Activated CD8-positive, alpha-beta T cell treated with anti-CD3 and anti-CD28 coated beads for 36 hours (primary cell): ENCODE measurements at regions not wholly inside any gene's neighbourhood (a gene's known extent, or its start where the extent isn't known, plus 50 kb on each side); places are given as distances from the start of the nearest gene placed in this dataset.

ENCODE experiments used
- ATAC-seq: fragments of 200-7000 bp; cut with Tn5 transposase; one replicate; pipeline ENCODE4 v1.10.0; 2021; ENCODE audit warnings: mild to moderate bottlenecking, moderate library complexity
- CTCF ChIA-PET: fragments of 350-600 bp; sonication (Branson Sonifier 250); formaldehyde crosslinking; loops from one replicate; lab custom pipeline; 2021; ENCODE audit warnings: antibody characterized with exemption; lab: Charles Lee
- POLR2A ChIA-PET: fragments of 350-600 bp; sonication (Branson Sonifier 250); formaldehyde crosslinking; loops from one replicate; lab custom pipeline; 2021; ENCODE audit warnings: antibody characterized with exemption; lab: Charles Lee
- DNase-seq: peaks from one replicate; pipeline ENCODE4 v3.0.0-alpha.2; 2020
- H3K27ac Mint-ChIP-seq: one replicate; pipeline ENCODE4 v1.8.0; 2021; ENCODE audit warnings: mild to moderate bottlenecking, mixed read lengths
- H3K27me3 Mint-ChIP-seq: one replicate; pipeline ENCODE4 v1.8.0; 2021; ENCODE audit warnings: mixed read lengths
- H3K36me3 Mint-ChIP-seq: one replicate; pipeline ENCODE4 v1.8.0; 2021; ENCODE audit warnings: low read depth, mixed read lengths
- H3K4me1 Mint-ChIP-seq: one replicate; pipeline ENCODE4 v1.8.0; 2021; ENCODE audit warnings: low read depth, mixed read lengths
- H3K4me3 Mint-ChIP-seq: one replicate; pipeline ENCODE4 v1.8.0; 2021; ENCODE audit warnings: mild to moderate bottlenecking, moderate library complexity, mixed read lengths
- H3K9me3 Mint-ChIP-seq: one replicate; pipeline ENCODE4 v1.8.0; 2021; ENCODE audit warnings: mixed read lengths
- CTCF ChIP-seq: fragments of 200-600 bp; IDR thresholded peaks from one replicate; pipeline ENCODE4 v1.8.0; 2022; ENCODE audit warnings: antibody characterized with exemption, mild to moderate bottlenecking
- intact Hi-C: fragments of 100-400 bp; cut with micrococcal nuclease; formaldehyde crosslinking; loops from one replicate; pipeline ENCODE4 v1.10.0; 2022

- Mint-ChIP-seq H3K27me3 (no peaks in the 10 kb centered on the region), H3K4me3 (no peak overlapping the region), H3K4me1 (no peaks in the 10 kb centered on the region), H3K36me3 (no peaks in the 10 kb centered on the region), H3K9me3 (no peaks in the 10 kb centered on the region), H3K27ac (no peak overlapping the region)
- no peak for ATAC-seq
- DNase-seq, result no peak
- ChIA-PET CTCF (no interaction called here), POLR2A (no interaction called here)
- intact Hi-C loops, result no loop called here
- no peak for TF ChIP-seq CTCF
Observed at GRCh38 chr1:238112952-238113621, 222.4 kb upstream of the ZP4 start.

GRCh38 chr1:238111516-238111915, 220.8 kb upstream of the ZP4 start:
- Mint-ChIP-seq H3K36me3 (no peaks in the 10 kb centered on the region), H3K27me3 (no peaks in the 10 kb centered on the region), H3K9me3 (peaks cover 1% of the 10 kb centered on the region), H3K27ac (no peak overlapping the region), H3K4me3 (no peak overlapping the region), H3K4me1 (no peaks in the 10 kb centered on the region)
- intact Hi-C loops, result no loop called here
- ChIA-PET CTCF (no interaction called here), POLR2A (interaction anchor here (0.6 kb wide), 1 partner anchor 55 kb away, joined by 5 read pairs; no protein-coding TSS in a partner anchor)
- ATAC-seq, result no peak
- no peak for TF ChIP-seq CTCF
- DNase-seq, result no peak

GRCh38 chr1:238111081-238111480, 220.4 kb upstream of the ZP4 start:
- intact Hi-C loops, result no loop called here
- TF ChIP-seq CTCF, result no peak
- ATAC-seq (no peak), DNase-seq (no peak)
- Mint-ChIP-seq H3K9me3 (peaks cover 1% of the 10 kb centered on the region), H3K36me3 (no peaks in the 10 kb centered on the region), H3K4me1 (no peaks in the 10 kb centered on the region), H3K27ac (no peak overlapping the region), H3K4me3 (no peak overlapping the region), H3K27me3 (no peaks in the 10 kb centered on the region)
- ChIA-PET POLR2A (interaction anchor here (0.6 kb wide), 1 partner anchor 55 kb away, joined by 5 read pairs; no protein-coding TSS in a partner anchor), CTCF (no interaction called here)

GRCh38 chr1:238108417-238108816, 217.7 kb upstream of the ZP4 start:
- intact Hi-C loops, result no loop called here
- TF ChIP-seq CTCF, result no peak
- no peaks in the 10 kb centered on the region for H3K36me3 Mint-ChIP-seq
- H3K27me3 Mint-ChIP-seq, result no peaks in the 10 kb centered on the region
- ATAC-seq (no peak), DNase-seq (no peak)
- no peak overlapping the region for H3K4me3 Mint-ChIP-seq
- no peaks in the 10 kb centered on the region for H3K4me1 Mint-ChIP-seq
- ChIA-PET POLR2A (no interaction called here), CTCF (no interaction called here)
- peaks cover 5% of the 10 kb centered on the region for H3K9me3 Mint-ChIP-seq
- no peak overlapping the region for H3K27ac Mint-ChIP-seq

- DNase-seq (no peak), ATAC-seq (no peak)
- Mint-ChIP-seq H3K27ac (no peak overlapping the region), H3K36me3 (no peaks in the 10 kb centered on the region), H3K4me1 (no peaks in the 10 kb centered on the region), H3K4me3 (no peak overlapping the region), H3K27me3 (no peaks in the 10 kb centered on the region), H3K9me3 (peaks cover 5% of the 10 kb centered on the region)
- TF ChIP-seq CTCF, result no peak
- intact Hi-C loops, result no loop called here
- ChIA-PET POLR2A (no interaction called here), CTCF (no interaction called here)
Observed at GRCh38 chr1:238107322-238107721, 216.6 kb upstream of the ZP4 start.
